Natural killer cell treated with Interleukin-12 subunit alpha and Interleukin-12 subunit beta and Interleukin-15 and Interleukin-18, amount 100 ng/mL, for 72 hours (primary cell): ENCODE measurements at regions not wholly inside any gene's neighbourhood (a gene's known extent, or its start where the extent isn't known, plus 50 kb on each side); places are given as distances from the start of the nearest gene placed in this dataset.

Experiments
- ATAC-seq, 2 donors: fragments of 150-1000 bp; cut with Tn5 transposase in 1 of 2; sonication (Bioruptor Pico), chemical (Tn5 transposase) in 1 of 2; 2 replicates each; pipeline ENCODE4 v1.10.0; 2021
- DNase-seq: peaks from one replicate; pipeline ENCODE4 v3.0.0; 2022; ENCODE audit warnings: low spot score
- H3K27ac Mint-ChIP-seq, 2 donors: 1 replicate in 1 of 2; 2 replicates in 1 of 2; pipeline ENCODE4 v1.8.0; 2022; ENCODE audit warnings: mixed read lengths in 2 of 2, mild to moderate bottlenecking in 1 of 2, moderate library complexity in 1 of 2
- H3K27me3 Mint-ChIP-seq, 2 donors: 1 replicate in 1 of 2; 2 replicates in 1 of 2; pipeline ENCODE4 v1.8.0; 2022; ENCODE audit warnings: mixed read lengths in 2 of 2
- H3K36me3 Mint-ChIP-seq: one replicate; pipeline ENCODE4 v1.8.0; 2022; ENCODE audit warnings: mixed read lengths
- H3K4me1 Mint-ChIP-seq, 2 donors: 1 replicate in 1 of 2; 2 replicates in 1 of 2; pipeline ENCODE4 v1.8.0; 2022; ENCODE audit warnings: low read depth in 2 of 2, mixed read lengths in 2 of 2, mild to moderate bottlenecking in 1 of 2
- H3K4me3 Mint-ChIP-seq: one replicate; pipeline ENCODE4 v1.8.0; 2022; ENCODE audit warnings: mixed read lengths
- H3K9me3 Mint-ChIP-seq: 2 replicates; pipeline ENCODE4 v1.8.0; 2022; ENCODE audit warnings: mixed read lengths

GRCh38 chr2:60603533-60604190, 50.2 kb upstream of the BCL11A start:
- no peak overlapping the region for H3K27ac Mint-ChIP-seq
- no peak overlapping the region for H3K4me3 Mint-ChIP-seq
- H3K4me1 Mint-ChIP-seq: no peaks in the 10 kb centered on the region
- ATAC-seq: no peak
- H3K9me3 Mint-ChIP-seq: no peaks in the 10 kb centered on the region
- no peak for DNase-seq
- peaks cover 13% of the 10 kb centered on the region in 2 donors for H3K27me3 Mint-ChIP-seq
- H3K36me3 Mint-ChIP-seq: no peaks in the 10 kb centered on the region

GRCh38 chr2:60604486-60605064, 51.1 kb upstream of the BCL11A start:
- Mint-ChIP-seq H3K27ac (no peak overlapping the region), H3K9me3 (no peaks in the 10 kb centered on the region), H3K4me3 (no peak overlapping the region), H3K4me1 (no peaks in the 10 kb centered on the region), H3K36me3 (no peaks in the 10 kb centered on the region), H3K27me3 (peaks cover 13% of the 10 kb centered on the region in 2 donors)
- no peak for DNase-seq
- ATAC-seq: no peak

- Mint-ChIP-seq H3K27me3 (peaks cover 13 to 15% of the 10 kb centered on the region in 2 donors), H3K27ac (no peak overlapping the region), H3K4me1 (no peaks in the 10 kb centered on the region), H3K4me3 (no peak overlapping the region), H3K36me3 (no peaks in the 10 kb centered on the region), H3K9me3 (no peaks in the 10 kb centered on the region)
- DNase-seq (no peak), ATAC-seq (no peak)
These were observed 52.4 kb upstream of the BCL11A start for GRCh38 chr2:60605866-60606265.

- DNase-seq (no peak), ATAC-seq (no peak)
- H3K4me1 Mint-ChIP-seq: no peaks in the 10 kb centered on the region
- H3K9me3 Mint-ChIP-seq: no peaks in the 10 kb centered on the region
- no peaks in the 10 kb centered on the region for H3K36me3 Mint-ChIP-seq
- no peak overlapping the region for H3K4me3 Mint-ChIP-seq
- peaks cover 26 to 27% of the 10 kb centered on the region in 2 donors for H3K27me3 Mint-ChIP-seq
- no peak overlapping the region for H3K27ac Mint-ChIP-seq
These were observed 55.2 kb upstream of the BCL11A start for GRCh38 chr2:60608679-60609078.

GRCh38 chr2:60612033-60612432, 58.6 kb upstream of the BCL11A start:
- no peak overlapping the region for H3K27ac Mint-ChIP-seq

GRCh38 chr2:60614319-60614718, 60.9 kb upstream of the BCL11A start:
- H3K27ac Mint-ChIP-seq: no peak overlapping the region
- DNase-seq: no peak

More at GRCh38 chr2:60612033-60612432, 58.6 kb upstream of the BCL11A start:
- Mint-ChIP-seq H3K4me1 (no peaks in the 10 kb centered on the region), H3K27me3 (peaks cover 21 to 27% of the 10 kb centered on the region in 2 donors), H3K36me3 (no peaks in the 10 kb centered on the region), H3K9me3 (no peaks in the 10 kb centered on the region), H3K4me3 (no peak overlapping the region)
- ATAC-seq (peak in 1 of 2 donors; percentile 15), DNase-seq (no peak)

GRCh38 chr2:60621688-60622429, 68.4 kb upstream of the BCL11A start:
- DNase-seq: no peak
- ATAC-seq: no peak
- Mint-ChIP-seq H3K27ac (no peak overlapping the region), H3K4me3 (no peak overlapping the region), H3K36me3 (no peaks in the 10 kb centered on the region), H3K27me3 (peaks cover 10 to 33% of the 10 kb centered on the region in 2 donors), H3K4me1 (no peaks in the 10 kb centered on the region), H3K9me3 (no peaks in the 10 kb centered on the region)

More at GRCh38 chr2:60614319-60614718, 60.9 kb upstream of the BCL11A start:
- Mint-ChIP-seq H3K27me3 (peaks cover 16 to 28% of the 10 kb centered on the region in 2 donors), H3K36me3 (no peaks in the 10 kb centered on the region), H3K4me1 (no peaks in the 10 kb centered on the region), H3K4me3 (no peak overlapping the region), H3K9me3 (no peaks in the 10 kb centered on the region)
- ATAC-seq: no peak

GRCh38 chr2:60623040-60623439, 69.6 kb upstream of the BCL11A start:
- Mint-ChIP-seq H3K4me3 (no peak overlapping the region), H3K9me3 (no peaks in the 10 kb centered on the region), H3K27me3 (peaks cover 12 to 33% of the 10 kb centered on the region in 2 donors), H3K36me3 (no peaks in the 10 kb centered on the region), H3K4me1 (no peaks in the 10 kb centered on the region), H3K27ac (no peak overlapping the region)
- ATAC-seq (no peak), DNase-seq (no peak)

- Mint-ChIP-seq H3K27me3 (peaks cover 23 to 58% of the 10 kb centered on the region in 2 donors), H3K4me1 (no peaks in the 10 kb centered on the region), H3K4me3 (no peak overlapping the region), H3K9me3 (no peaks in the 10 kb centered on the region), H3K27ac (no peak overlapping the region), H3K36me3 (no peaks in the 10 kb centered on the region)
- ATAC-seq (no peak), DNase-seq (no peak)
These were observed 74.0 kb upstream of the BCL11A start for GRCh38 chr2:60627412-60627811.

GRCh38 chr2:60628026-60628425, 74.6 kb upstream of the BCL11A start:
- Mint-ChIP-seq H3K36me3 (no peaks in the 10 kb centered on the region), H3K27me3 (peaks cover 23 to 57% of the 10 kb centered on the region in 2 donors), H3K9me3 (no peaks in the 10 kb centered on the region), H3K4me1 (no peaks in the 10 kb centered on the region), H3K27ac (no peak overlapping the region), H3K4me3 (no peak overlapping the region)
- no peak for ATAC-seq
- no peak for DNase-seq

GRCh38 chr2:60628615-60629304, 75.3 kb upstream of the BCL11A start:
- Mint-ChIP-seq H3K27ac (no peak overlapping the region), H3K36me3 (no peaks in the 10 kb centered on the region), H3K4me1 (no peaks in the 10 kb centered on the region), H3K27me3 (peaks cover 21 to 50% of the 10 kb centered on the region in 2 donors), H3K9me3 (no peaks in the 10 kb centered on the region), H3K4me3 (no peak overlapping the region)
- DNase-seq: no peak
- ATAC-seq: no peak

- Mint-ChIP-seq H3K27ac (no peak overlapping the region), H3K36me3 (no peaks in the 10 kb centered on the region), H3K4me3 (no peak overlapping the region), H3K4me1 (no peaks in the 10 kb centered on the region), H3K27me3 (peaks cover 20 to 44% of the 10 kb centered on the region in 2 donors), H3K9me3 (no peaks in the 10 kb centered on the region)
- DNase-seq (no peak), ATAC-seq (no peak)
These were observed 75.8 kb upstream of the BCL11A start for GRCh38 chr2:60629305-60629662.

GRCh38 chr2:60629801-60630385, 76.4 kb upstream of the BCL11A start:
- no peak for ATAC-seq
- Mint-ChIP-seq H3K36me3 (no peaks in the 10 kb centered on the region), H3K9me3 (no peaks in the 10 kb centered on the region), H3K27me3 (peaks cover 18 to 39% of the 10 kb centered on the region in 2 donors), H3K4me1 (no peaks in the 10 kb centered on the region), H3K4me3 (no peak overlapping the region), H3K27ac (no peak overlapping the region)
- no peak for DNase-seq
